PC-9 (cell line): ENCODE measurements at regions not wholly inside any gene's neighbourhood (a gene's known extent, or its start where the extent isn't known, plus 50 kb on each side); places are given as distances from the start of the nearest gene placed in this dataset.

Experiments
- EZH2 ChIP-seq: fragments of 200-600 bp; sonication (generic); IDR thresholded peaks from 2 replicates; pipeline ENCODE4 v1.8.0; 2017; ENCODE audit warnings: antibody characterized with exemption, low read depth
- TF ChIP-seq, protein P1 (sequence below): fragments of 200-600 bp; sonication (generic); conservative IDR thresholded peaks from 2 replicates; pipeline ENCODE4 v1.6.1; 2017; ENCODE audit warnings: mixed run types, antibody characterized with exemption, mild to moderate bottlenecking, moderate library complexity

DNA sequence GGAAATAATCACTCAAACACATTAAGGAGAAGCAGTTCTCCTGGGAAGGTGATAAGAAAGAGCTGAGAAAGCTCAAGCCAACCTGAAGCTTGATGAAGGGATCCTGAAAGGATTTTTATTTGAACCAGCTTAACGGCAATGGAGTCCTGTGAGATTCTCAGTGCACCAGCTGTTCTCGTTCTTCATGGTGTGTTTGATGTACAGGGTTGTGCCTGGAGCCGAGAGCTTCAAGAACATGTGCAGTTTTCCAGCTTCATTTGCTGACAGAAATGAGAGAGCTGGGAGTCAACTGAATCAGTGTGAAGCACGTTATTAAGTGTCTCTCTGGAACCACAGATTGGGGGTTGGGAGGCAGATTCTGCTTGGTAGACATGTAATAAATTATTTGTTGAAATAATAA, 115.7 kb downstream of the ANKRD50 start:
- TF ChIP-seq, protein P1, sequence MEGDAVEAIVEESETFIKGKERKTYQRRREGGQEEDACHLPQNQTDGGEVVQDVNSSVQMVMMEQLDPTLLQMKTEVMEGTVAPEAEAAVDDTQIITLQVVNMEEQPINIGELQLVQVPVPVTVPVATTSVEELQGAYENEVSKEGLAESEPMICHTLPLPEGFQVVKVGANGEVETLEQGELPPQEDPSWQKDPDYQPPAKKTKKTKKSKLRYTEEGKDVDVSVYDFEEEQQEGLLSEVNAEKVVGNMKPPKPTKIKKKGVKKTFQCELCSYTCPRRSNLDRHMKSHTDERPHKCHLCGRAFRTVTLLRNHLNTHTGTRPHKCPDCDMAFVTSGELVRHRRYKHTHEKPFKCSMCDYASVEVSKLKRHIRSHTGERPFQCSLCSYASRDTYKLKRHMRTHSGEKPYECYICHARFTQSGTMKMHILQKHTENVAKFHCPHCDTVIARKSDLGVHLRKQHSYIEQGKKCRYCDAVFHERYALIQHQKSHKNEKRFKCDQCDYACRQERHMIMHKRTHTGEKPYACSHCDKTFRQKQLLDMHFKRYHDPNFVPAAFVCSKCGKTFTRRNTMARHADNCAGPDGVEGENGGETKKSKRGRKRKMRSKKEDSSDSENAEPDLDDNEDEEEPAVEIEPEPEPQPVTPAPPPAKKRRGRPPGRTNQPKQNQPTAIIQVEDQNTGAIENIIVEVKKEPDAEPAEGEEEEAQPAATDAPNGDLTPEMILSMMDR, result no peak
- no peak for TF ChIP-seq EZH2
